ENCODE measurements at regions not wholly inside any gene's neighbourhood (a gene's known extent, or its start where the extent isn't known, plus 50 kb on each side); places are given as distances from the start of the nearest gene placed in this dataset.
"Not testable (repeated sequence)": the region's sequence is repeated elsewhere in the genome, so short reads cannot be mapped to it uniquely, and the experiment has no call there.

- no peak for TF ChIP-seq ZNF114 (CRISPR knock-in tag; IDR thresholded peaks at IDR 0.05)
These were observed 809.9 kb downstream of the MCTP2 start (continued) for GRCh38 chr15:95041297-95041696.

DNA sequence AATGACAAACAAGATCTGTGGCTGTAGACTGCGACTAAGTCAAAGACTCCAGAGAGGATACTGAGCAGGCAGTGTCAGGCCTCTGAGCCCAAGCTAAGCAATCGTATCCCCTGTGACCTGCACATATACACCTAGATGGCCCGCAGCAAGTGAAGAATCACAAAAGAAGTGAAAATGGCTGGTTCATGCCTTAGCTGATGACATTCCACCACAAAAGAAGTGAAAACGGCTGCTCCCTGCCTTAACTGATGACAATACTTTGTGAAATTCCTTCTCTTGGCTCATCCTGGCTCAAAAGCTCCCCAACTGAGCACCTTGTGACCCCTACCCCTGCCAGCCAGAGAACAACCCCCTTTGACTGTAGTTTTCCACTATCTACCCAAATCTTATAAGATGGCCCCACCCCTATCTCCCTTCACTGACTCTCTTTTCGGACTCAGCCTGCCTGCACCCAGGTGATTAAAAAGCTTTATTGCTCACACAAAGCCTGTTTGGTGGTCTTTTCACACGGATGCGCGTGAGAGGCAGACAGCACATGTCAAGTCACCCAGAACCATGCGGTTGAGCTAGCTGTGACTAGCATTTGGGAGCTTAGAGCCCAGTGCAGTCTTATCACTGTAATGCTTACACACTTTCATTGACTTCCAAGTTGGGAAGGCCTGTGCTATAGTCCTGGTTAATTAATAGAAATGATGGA lies 812.0 kb downstream of the MCTP2 start:
- H3K79me2 ChIP-seq (replicated peaks; ENCODE audit: insufficient read depth); H3K27me3 ChIP-seq (ENCODE audit: insufficient read depth); H3K4me3 Mint-ChIP-seq; H4K20me1 ChIP-seq (replicated peaks; ENCODE audit: insufficient read depth); H3K4me3 ChIP-seq; H3K36me3 ChIP-seq (ENCODE audit: insufficient read depth); H3K27me3 Mint-ChIP-seq (ENCODE audit: insufficient read depth, low read depth, poor library complexity); H3K9me2 ChIP-seq (ENCODE audit: insufficient read depth): not testable (repeated sequence)
- DNase-seq (ENCODE audit: low spot score) (peak; percentile 24), ATAC-seq (peak; percentile 34)
- H3K4me1 Mint-ChIP-seq: peaks cover 34% of the 10 kb centered on the region
- Histone ChIP-seq H3K4me2 (peak overlapping the region; percentile 46; the same call in 1 of the 2 replicates), H2AFZ (peak overlapping the region; percentile 74; the same call in 1 of the 2 replicates), H3F3A (replicated peaks; ENCODE audit: low read depth) (peaks cover 10% of the 10 kb centered on the region; the same call in 1 of the 2 replicates), H3K4me1 (ENCODE audit: insufficient read depth) (peaks cover 41% of the 10 kb centered on the region), H3K27ac (ENCODE audit: low read depth) (peak overlapping the region; percentile 79)
- H3K9me3 Mint-ChIP-seq: peaks cover 26% of the 10 kb centered on the region
- peak overlapping the region; percentile 77 for H3K27ac Mint-ChIP-seq
- peaks cover 30% of the 10 kb centered on the region for H3K36me3 Mint-ChIP-seq (ENCODE audit: low read depth)

DNA sequence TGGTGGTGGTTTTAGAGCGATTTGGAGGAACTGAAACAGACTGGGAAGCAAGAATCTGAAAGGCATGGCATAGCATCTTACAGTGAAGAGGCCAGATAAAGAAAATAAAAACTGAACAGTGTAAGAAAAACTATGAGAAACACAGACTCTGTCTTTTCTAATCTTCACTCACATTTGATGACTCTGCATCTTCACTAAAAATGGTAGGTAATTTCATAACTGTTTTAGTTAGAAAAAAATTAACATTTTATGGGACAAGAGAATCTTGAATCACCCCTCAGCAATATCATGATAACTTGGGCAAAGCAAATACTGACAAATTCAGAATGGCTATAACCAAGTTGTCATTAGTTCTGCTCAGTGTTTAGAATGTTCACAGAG lies 812.6 kb downstream of the MCTP2 start:
- Histone ChIP-seq H3K79me2 (replicated peaks; ENCODE audit: insufficient read depth) (no peaks in the 10 kb centered on the region), H3K27me3 (ENCODE audit: insufficient read depth) (no peaks in the 10 kb centered on the region), H3K4me1 (ENCODE audit: insufficient read depth) (peaks cover 41% of the 10 kb centered on the region), H3K4me2 (peak overlapping the region; percentile 61), H3K4me3 (no peak overlapping the region), H3F3A (replicated peaks; ENCODE audit: low read depth) (peaks cover 10% of the 10 kb centered on the region; the same call in 1 of the 2 replicates), H2AFZ (peak overlapping the region; percentile 74; the same call in 1 of the 2 replicates), H4K20me1 (replicated peaks; ENCODE audit: insufficient read depth) (no peaks in the 10 kb centered on the region), H3K27ac (ENCODE audit: low read depth) (peak overlapping the region; percentile 79), H3K9me2 (ENCODE audit: insufficient read depth) (0 out of 2 replicates have a peak, but pooled peaks cover 3% of the 10 kb centered on the region), H3K36me3 (ENCODE audit: insufficient read depth) (no peaks in the 10 kb centered on the region)
- peak overlapping the region; percentile 77 for H3K27ac Mint-ChIP-seq
- peaks cover 33% of the 10 kb centered on the region for H3K36me3 Mint-ChIP-seq (ENCODE audit: low read depth)
- ATAC-seq: no peak; the same call in 2 of the 3 replicates
- peaks cover 30% of the 10 kb centered on the region for H3K9me3 Mint-ChIP-seq
- H3K27me3 Mint-ChIP-seq (ENCODE audit: insufficient read depth, low read depth, poor library complexity): peaks cover 3% of the 10 kb centered on the region
- DNase-seq (ENCODE audit: low spot score): no peak
- no peak overlapping the region for H3K4me3 Mint-ChIP-seq
- H3K4me1 Mint-ChIP-seq: peaks cover 34% of the 10 kb centered on the region
- no peak for TF ChIP-seq EZH2phosphoT487 (IDR thresholded peaks at IDR 0.05; ENCODE audit: unreplicated experiment)
- no peak for TF ChIP-seq ZNF114 (CRISPR knock-in tag; IDR thresholded peaks at IDR 0.05)
- no peak for TF ChIP-seq NANOG (IDR thresholded peaks at IDR 0.05; ENCODE audit: borderline replicate concordance)
- TF ChIP-seq, protein P1, sequence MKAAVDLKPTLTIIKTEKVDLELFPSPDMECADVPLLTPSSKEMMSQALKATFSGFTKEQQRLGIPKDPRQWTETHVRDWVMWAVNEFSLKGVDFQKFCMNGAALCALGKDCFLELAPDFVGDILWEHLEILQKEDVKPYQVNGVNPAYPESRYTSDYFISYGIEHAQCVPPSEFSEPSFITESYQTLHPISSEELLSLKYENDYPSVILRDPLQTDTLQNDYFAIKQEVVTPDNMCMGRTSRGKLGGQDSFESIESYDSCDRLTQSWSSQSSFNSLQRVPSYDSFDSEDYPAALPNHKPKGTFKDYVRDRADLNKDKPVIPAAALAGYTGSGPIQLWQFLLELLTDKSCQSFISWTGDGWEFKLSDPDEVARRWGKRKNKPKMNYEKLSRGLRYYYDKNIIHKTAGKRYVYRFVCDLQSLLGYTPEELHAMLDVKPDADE (IDR thresholded peaks at IDR 0.05): no peak
- TF ChIP-seq EZH2 (IDR thresholded peaks at IDR 0.05; ENCODE audit: low read depth, unreplicated experiment): no peak
- TF ChIP-seq POLR2AphosphoS5 (IDR thresholded peaks at IDR 0.05; ENCODE audit: low read depth): no peak
- TF ChIP-seq REST (IDR thresholded peaks at IDR 0.05; ENCODE audit: unreplicated experiment): no peak
- no peak for TF ChIP-seq ZNF331 (CRISPR knock-in tag; IDR thresholded peaks at IDR 0.05; ENCODE audit: low read depth)
- no peak for TF ChIP-seq CREB1 (CRISPR knock-in tag; IDR thresholded peaks at IDR 0.05; ENCODE audit: low read depth)
